H9 (cell line): ENCODE measurements at regions not wholly inside any gene's neighbourhood (a gene's known extent, or its start where the extent isn't known, plus 50 kb on each side); places are given as distances from the start of the nearest gene placed in this dataset.

Source experiments
- DNase-seq: peaks from one replicate; pipeline ENCODE4 v3.0.0-alpha.2; 2017
- H2AFZ ChIP-seq: one replicate; pipeline ENCODE4 v1.6.1; 2013; ENCODE audit warnings: mild to moderate bottlenecking, low read length, control low read depth, moderate library complexity
- H2AK5ac ChIP-seq: 2 replicates; pipeline ENCODE4 v1.6.1; 2013; ENCODE audit warnings: low read length, control low read depth, mixed read lengths; ENCODE audit not compliant: insufficient read length
- H2BK120ac ChIP-seq: one replicate; pipeline ENCODE4 v1.6.1; 2013; ENCODE audit warnings: low read depth, mild to moderate bottlenecking, low read length, control low read depth, inconsistent platforms; ENCODE audit not compliant: poor library complexity, severe bottlenecking
- H2BK12ac ChIP-seq: 2 replicates; pipeline ENCODE4 v1.6.1; 2013; ENCODE audit warnings: low read length, control low read depth, mixed read lengths, low read depth; ENCODE audit not compliant: insufficient read length
- H2BK15ac ChIP-seq: 2 replicates; pipeline ENCODE4 v1.6.1; 2013; ENCODE audit warnings: low read depth, low read length, control low read depth
- H2BK20ac ChIP-seq: one replicate; pipeline ENCODE4 v1.6.1; 2013; ENCODE audit warnings: low read depth, mild to moderate bottlenecking, low read length, control low read depth, inconsistent platforms; ENCODE audit not compliant: poor library complexity, severe bottlenecking
- H2BK5ac ChIP-seq: 2 replicates; pipeline ENCODE4 v1.6.1; 2013; ENCODE audit warnings: low read length, control low read depth, mixed read lengths; ENCODE audit not compliant: insufficient read length
- H3K14ac ChIP-seq: 2 replicates; pipeline ENCODE4 v1.6.1; 2013; ENCODE audit warnings: low read length, control low read depth; ENCODE audit not compliant: insufficient read depth
- H3K18ac ChIP-seq: 2 replicates; pipeline ENCODE4 v1.6.1; 2013; ENCODE audit warnings: low read depth, mild to moderate bottlenecking, mixed read lengths, low read length, control low read depth; ENCODE audit not compliant: insufficient read length
- H3K23ac ChIP-seq: 2 replicates; pipeline ENCODE4 v1.6.1; 2013; ENCODE audit warnings: low read length, control low read depth, mixed read lengths, low read depth; ENCODE audit not compliant: insufficient read length
- H3K23me2 ChIP-seq: 2 replicates; pipeline ENCODE4 v1.6.1; 2013; ENCODE audit warnings: low read depth, mild to moderate bottlenecking, mixed read lengths, low read length, control low read depth; ENCODE audit not compliant: insufficient read length, poor library complexity, severe bottlenecking
- H3K27ac ChIP-seq: 2 replicates; pipeline ENCODE4 v1.5.1; 2013; ENCODE audit warnings: low read length, control low read depth, mixed read lengths, low read depth; ENCODE audit not compliant: insufficient read length
- H3K27me3 ChIP-seq: 2 replicates; pipeline ENCODE4 v1.6.1; 2013; ENCODE audit warnings: low read length, control low read depth, inconsistent platforms; ENCODE audit not compliant: insufficient read depth
- H3K4ac ChIP-seq: 2 replicates; pipeline ENCODE4 v1.6.1; 2013; ENCODE audit warnings: low read depth, mild to moderate bottlenecking, control low read depth, inconsistent platforms, low read length, moderate library complexity
- H3K4me1 ChIP-seq: 2 replicates; pipeline ENCODE4 v1.6.1; 2013; ENCODE audit warnings: low read length, control low read depth, inconsistent platforms; ENCODE audit not compliant: insufficient read depth
- H3K4me2 ChIP-seq: 2 replicates; pipeline ENCODE4 v1.6.1; 2013; ENCODE audit warnings: low read length, control low read depth, mixed read lengths; ENCODE audit not compliant: insufficient read length, insufficient read depth
- H3K56ac ChIP-seq: 2 replicates; pipeline ENCODE4 v1.6.1; 2013; ENCODE audit warnings: low read depth, mild to moderate bottlenecking, mixed read lengths, low read length, control low read depth; ENCODE audit not compliant: insufficient read length
- H3K79me1 ChIP-seq: 2 replicates; pipeline ENCODE4 v1.6.1; 2013; ENCODE audit warnings: low read depth, mild to moderate bottlenecking, moderate library complexity, low read length, control low read depth, inconsistent platforms; ENCODE audit not compliant: insufficient read depth, poor library complexity, severe bottlenecking
- H3K79me2 ChIP-seq: 2 replicates; pipeline ENCODE4 v1.6.1; 2013; ENCODE audit warnings: low read length, control low read depth, inconsistent platforms; ENCODE audit not compliant: insufficient read depth
- H3K9ac ChIP-seq: 2 replicates; pipeline ENCODE4 v1.6.1; 2013; ENCODE audit warnings: low read length, control low read depth, mixed read lengths; ENCODE audit not compliant: insufficient read length; ENCODE audit errors: extremely low read depth
- H3K9me3 ChIP-seq: one replicate; pipeline ENCODE4 v1.6.1; 2013; ENCODE audit warnings: low read depth, low read length, inconsistent platforms; ENCODE audit not compliant: control insufficient read depth
- H3T11ph ChIP-seq: one replicate; pipeline ENCODE4 v1.6.1; 2013; ENCODE audit warnings: mild to moderate bottlenecking, low read length, control low read depth, inconsistent platforms
- H4K20me1 ChIP-seq: one replicate; pipeline ENCODE4 v1.6.1; 2013; ENCODE audit not compliant: control insufficient read depth, insufficient read length, insufficient read depth
- H4K5ac ChIP-seq: 2 replicates; pipeline ENCODE4 v1.6.1; 2013; ENCODE audit warnings: low read depth, mild to moderate bottlenecking, mixed read lengths, low read length, control low read depth; ENCODE audit not compliant: insufficient read length
- H4K8ac ChIP-seq: replicated peaks from 2 replicates; pipeline ENCODE4 v1.6.1; 2013; ENCODE audit warnings: low read length, control low read depth, mixed read lengths, low read depth; ENCODE audit not compliant: insufficient read length
- H4K91ac ChIP-seq: 2 replicates; pipeline ENCODE4 v1.6.1; 2013; ENCODE audit warnings: low read depth, mild to moderate bottlenecking, moderate library complexity, mixed read lengths, low read length, control low read depth; ENCODE audit not compliant: insufficient read length
- H3K27ac Mint-ChIP-seq, 3 experiments: 2 replicates in 2 of 3; 3 replicates in 1 of 3; pipeline ENCODE4 v1.8.0; 2020 to 2021; ENCODE audit warnings: mixed read lengths in 3 of 3, mild to moderate bottlenecking in 1 of 3, moderate library complexity in 1 of 3
- H3K27me3 Mint-ChIP-seq: 2 replicates; pipeline ENCODE4 v1.8.0; 2021; ENCODE audit warnings: low read depth, mild to moderate bottlenecking, moderate library complexity, mixed read lengths
- H3K36me3 Mint-ChIP-seq, 3 experiments: 2 replicates in 2 of 3; 3 replicates in 1 of 3; pipeline ENCODE4 v1.8.0; 2020 to 2021; ENCODE audit warnings: low read depth in 3 of 3, mixed read lengths in 3 of 3; ENCODE audit not compliant: insufficient read depth in 1 of 3
- H3K4me1 Mint-ChIP-seq, 2 experiments: 2 replicates each; pipeline ENCODE4 v1.8.0; 2020; ENCODE audit warnings: mixed read lengths in 2 of 2
- H3K4me3 Mint-ChIP-seq, 2 experiments: 2 replicates in 1 of 2; 3 replicates in 1 of 2; pipeline ENCODE4 v1.8.0; 2020 to 2021; ENCODE audit warnings: mild to moderate bottlenecking in 2 of 2, mixed read lengths in 2 of 2, moderate library complexity in 1 of 2
- H3K9me3 Mint-ChIP-seq, 2 experiments: 2 replicates in 1 of 2; 3 replicates in 1 of 2; pipeline ENCODE4 v1.8.0; 2020; ENCODE audit warnings: mild to moderate bottlenecking in 2 of 2, mixed read lengths in 2 of 2, moderate library complexity in 1 of 2
- CTCF ChIP-seq: fragments of 200-600 bp; sonication (generic); conservative IDR thresholded peaks from 3 replicates; pipeline ENCODE4 v1.8.0; 2021; ENCODE audit warnings: antibody characterized with exemption, mild to moderate bottlenecking
- WGBS: extraction: QIAGEN DNeasy Blood & Tissue Kit; methylation state at CpG from one replicate; pipeline ENCODE4 v1.1.7; 2013; ENCODE audit warnings: missing lambda C conversion rate, low lambda C conversion rate, mixed read lengths; ENCODE audit not compliant: insufficient read length; ENCODE audit errors: extremely low coverage; 5-methylcytosine and 5-hydroxymethylcytosine counted together

- Histone ChIP-seq H3K79me1 (no peaks in the 10 kb centered on the region), H3K9me3 (no peaks in the 10 kb centered on the region), H2AK5ac (no peak overlapping the region), H3K14ac (no peak overlapping the region), H3K27me3 (no peaks in the 10 kb centered on the region), H2AFZ (no peak overlapping the region), H3T11ph (no peak overlapping the region), H3K79me2 (no peaks in the 10 kb centered on the region), H2BK12ac (no peak overlapping the region), H3K4ac (no peak overlapping the region), H3K4me1 (no peaks in the 10 kb centered on the region), H3K23me2 (no peaks in the 10 kb centered on the region), H3K27ac (no peak overlapping the region), H2BK20ac (no peak overlapping the region), H4K5ac (no peak overlapping the region), H3K4me2 (no peak overlapping the region), H4K20me1 (no peaks in the 10 kb centered on the region), H2BK120ac (no peak overlapping the region), H3K23ac (no peak overlapping the region), H4K91ac (no peak overlapping the region), H3K56ac (no peak overlapping the region), H4K8ac (no peak overlapping the region), H3K18ac (no peak overlapping the region), H2BK5ac (no peak overlapping the region), H2BK15ac (no peak overlapping the region), H3K9ac (no peak overlapping the region)
- Mint-ChIP-seq H3K27ac (no peak overlapping the region), H3K4me1 (no peaks in the 10 kb centered on the region), H3K9me3 (peaks cover 21% of the 10 kb centered on the region in 2 experiments), H3K36me3 (peaks cover 13 to 20% (median 18%) of the 10 kb centered on the region in 3 experiments), H3K27me3 (no peaks in the 10 kb centered on the region), H3K4me3 (no peak overlapping the region)
- no peak for DNase-seq
- no CpG with 5 or more reads among the region's 6 CpGs for WGBS
- no peak for TF ChIP-seq CTCF
These were observed 282.7 kb downstream of the DCDC2C start for GRCh38 chr2:3986063-3986462.
